GM18519 (cell line): ENCODE measurements at regions not wholly inside any gene's neighbourhood (a gene's known extent, or its start where the extent isn't known, plus 50 kb on each side); places are given as distances from the start of the nearest gene placed in this dataset.
"Not testable (repeated sequence)": the region's sequence is repeated elsewhere in the genome, so short reads cannot be mapped to it uniquely, and the experiment has no call there.

Experiments used
- ATAC-seq: cut with Tn5 transposase; IDR thresholded peaks from one replicate; pipeline ENCODE4 v1.9.1; 2021; ENCODE audit warnings: mild to moderate bottlenecking, moderate library complexity; ENCODE audit not compliant: unreplicated experiment, low FRiP score

GRCh38 chr1:190809312-190809711 lies 331.6 kb upstream of the BRINP3 start:
- ATAC-seq, result no peak

- ATAC-seq, result no peak
Measured at GRCh38 chr1:190812996-190813395, 335.3 kb upstream of the BRINP3 start.

- ATAC-seq, result no peak
Measured at GRCh38 chr1:190832511-190832910, 354.8 kb upstream of the BRINP3 start.

GRCh38 chr1:190835658-190836057 lies 358.0 kb upstream of the BRINP3 start:
- ATAC-seq, result no peak

GRCh38 chr1:190837200-190837599 lies 359.5 kb upstream of the BRINP3 start:
- ATAC-seq, result not testable (repeated sequence)

GRCh38 chr1:190837888-190838287 lies 360.2 kb upstream of the BRINP3 start:
- no peak for ATAC-seq

- no peak for ATAC-seq
Measured at GRCh38 chr1:190847166-190847565, 369.5 kb upstream of the BRINP3 start.

- no peak for ATAC-seq
Measured at GRCh38 chr1:190849346-190849745, 371.7 kb upstream of the BRINP3 start.

- ATAC-seq, result no peak
Measured at GRCh38 chr1:190852611-190853010, 374.9 kb upstream of the BRINP3 start.

GRCh38 chr1:190858140-190858539 lies 380.5 kb upstream of the BRINP3 start:
- ATAC-seq, result no peak

GRCh38 chr1:190864013-190864641 lies 386.5 kb upstream of the BRINP3 start:
- ATAC-seq, result no peak

- ATAC-seq, result no peak
Measured at GRCh38 chr1:190880352-190880751, 402.7 kb upstream of the BRINP3 start.

GRCh38 chr1:190881064-190881463 lies 403.4 kb upstream of the BRINP3 start:
- ATAC-seq, result no peak

GRCh38 chr1:190897233-190897632 lies 419.6 kb upstream of the BRINP3 start:
- no peak for ATAC-seq

GRCh38 chr1:190904091-190904695 lies 426.5 kb upstream of the BRINP3 start:
- no peak for ATAC-seq

- ATAC-seq, result no peak
Measured at GRCh38 chr1:190906206-190906725, 428.6 kb upstream of the BRINP3 start.

GRCh38 chr1:190908246-190908645 lies 430.6 kb upstream of the BRINP3 start:
- ATAC-seq, result no peak

- ATAC-seq, result no peak
Measured at GRCh38 chr1:190908691-190909090, 431.0 kb upstream of the BRINP3 start.

- no peak for ATAC-seq
Measured at GRCh38 chr1:190935925-190936324, 458.3 kb upstream of the BRINP3 start.

- ATAC-seq, result no peak
Measured at GRCh38 chr1:190936337-190936736, 458.7 kb upstream of the BRINP3 start.

- ATAC-seq, result no peak
Measured at GRCh38 chr1:190940951-190941350, 463.3 kb upstream of the BRINP3 start.

- no peak for ATAC-seq
Measured at GRCh38 chr1:190942475-190942874, 464.8 kb upstream of the BRINP3 start.
